ENCODE measurements at regions not wholly inside any gene's neighbourhood (a gene's known extent, or its start where the extent isn't known, plus 50 kb on each side); places are given as distances from the start of the nearest gene placed in this dataset.

DNA sequence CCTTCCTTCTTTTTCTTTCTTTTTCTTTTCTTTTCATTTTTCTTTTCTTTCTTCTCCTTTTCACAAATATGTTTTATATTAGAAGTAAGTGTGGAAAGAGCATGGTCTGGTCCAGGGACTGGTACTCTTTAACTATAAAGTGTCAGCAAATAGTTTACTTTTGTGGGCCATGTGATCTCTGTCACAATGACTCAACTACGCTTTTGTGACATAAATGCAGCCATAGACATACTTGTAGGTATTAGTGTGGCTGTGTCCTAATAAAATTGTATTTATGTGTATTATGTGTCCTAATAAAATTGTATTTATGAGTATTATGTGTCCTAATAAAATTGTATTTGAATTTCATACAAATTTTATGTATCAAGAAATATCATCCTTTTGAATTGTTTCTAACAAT lies 749.1 kb upstream of the ARPP21 start (continued):
- TF ChIP-seq, protein P1, sequence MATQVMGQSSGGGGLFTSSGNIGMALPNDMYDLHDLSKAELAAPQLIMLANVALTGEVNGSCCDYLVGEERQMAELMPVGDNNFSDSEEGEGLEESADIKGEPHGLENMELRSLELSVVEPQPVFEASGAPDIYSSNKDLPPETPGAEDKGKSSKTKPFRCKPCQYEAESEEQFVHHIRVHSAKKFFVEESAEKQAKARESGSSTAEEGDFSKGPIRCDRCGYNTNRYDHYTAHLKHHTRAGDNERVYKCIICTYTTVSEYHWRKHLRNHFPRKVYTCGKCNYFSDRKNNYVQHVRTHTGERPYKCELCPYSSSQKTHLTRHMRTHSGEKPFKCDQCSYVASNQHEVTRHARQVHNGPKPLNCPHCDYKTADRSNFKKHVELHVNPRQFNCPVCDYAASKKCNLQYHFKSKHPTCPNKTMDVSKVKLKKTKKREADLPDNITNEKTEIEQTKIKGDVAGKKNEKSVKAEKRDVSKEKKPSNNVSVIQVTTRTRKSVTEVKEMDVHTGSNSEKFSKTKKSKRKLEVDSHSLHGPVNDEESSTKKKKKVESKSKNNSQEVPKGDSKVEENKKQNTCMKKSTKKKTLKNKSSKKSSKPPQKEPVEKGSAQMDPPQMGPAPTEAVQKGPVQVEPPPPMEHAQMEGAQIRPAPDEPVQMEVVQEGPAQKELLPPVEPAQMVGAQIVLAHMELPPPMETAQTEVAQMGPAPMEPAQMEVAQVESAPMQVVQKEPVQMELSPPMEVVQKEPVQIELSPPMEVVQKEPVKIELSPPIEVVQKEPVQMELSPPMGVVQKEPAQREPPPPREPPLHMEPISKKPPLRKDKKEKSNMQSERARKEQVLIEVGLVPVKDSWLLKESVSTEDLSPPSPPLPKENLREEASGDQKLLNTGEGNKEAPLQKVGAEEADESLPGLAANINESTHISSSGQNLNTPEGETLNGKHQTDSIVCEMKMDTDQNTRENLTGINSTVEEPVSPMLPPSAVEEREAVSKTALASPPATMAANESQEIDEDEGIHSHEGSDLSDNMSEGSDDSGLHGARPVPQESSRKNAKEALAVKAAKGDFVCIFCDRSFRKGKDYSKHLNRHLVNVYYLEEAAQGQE (IDR thresholded peaks at IDR 0.05; ENCODE audit: unreplicated experiment), result no peak
- TF ChIP-seq, protein P2, sequence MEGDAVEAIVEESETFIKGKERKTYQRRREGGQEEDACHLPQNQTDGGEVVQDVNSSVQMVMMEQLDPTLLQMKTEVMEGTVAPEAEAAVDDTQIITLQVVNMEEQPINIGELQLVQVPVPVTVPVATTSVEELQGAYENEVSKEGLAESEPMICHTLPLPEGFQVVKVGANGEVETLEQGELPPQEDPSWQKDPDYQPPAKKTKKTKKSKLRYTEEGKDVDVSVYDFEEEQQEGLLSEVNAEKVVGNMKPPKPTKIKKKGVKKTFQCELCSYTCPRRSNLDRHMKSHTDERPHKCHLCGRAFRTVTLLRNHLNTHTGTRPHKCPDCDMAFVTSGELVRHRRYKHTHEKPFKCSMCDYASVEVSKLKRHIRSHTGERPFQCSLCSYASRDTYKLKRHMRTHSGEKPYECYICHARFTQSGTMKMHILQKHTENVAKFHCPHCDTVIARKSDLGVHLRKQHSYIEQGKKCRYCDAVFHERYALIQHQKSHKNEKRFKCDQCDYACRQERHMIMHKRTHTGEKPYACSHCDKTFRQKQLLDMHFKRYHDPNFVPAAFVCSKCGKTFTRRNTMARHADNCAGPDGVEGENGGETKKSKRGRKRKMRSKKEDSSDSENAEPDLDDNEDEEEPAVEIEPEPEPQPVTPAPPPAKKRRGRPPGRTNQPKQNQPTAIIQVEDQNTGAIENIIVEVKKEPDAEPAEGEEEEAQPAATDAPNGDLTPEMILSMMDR (conservative IDR thresholded peaks at IDR 0.05; ENCODE audit: low read depth in 2 of 2), result no peak
- no peak for TF ChIP-seq POLR2AphosphoS5 (IDR thresholded peaks at IDR 0.05; ENCODE audit: low read depth)
- TF ChIP-seq CREB1 (CRISPR knock-in tag; IDR thresholded peaks at IDR 0.05; ENCODE audit: low read depth), result no peak
- no peak for TF ChIP-seq EZH2 (IDR thresholded peaks at IDR 0.05; ENCODE audit: low read depth, unreplicated experiment)

DNA sequence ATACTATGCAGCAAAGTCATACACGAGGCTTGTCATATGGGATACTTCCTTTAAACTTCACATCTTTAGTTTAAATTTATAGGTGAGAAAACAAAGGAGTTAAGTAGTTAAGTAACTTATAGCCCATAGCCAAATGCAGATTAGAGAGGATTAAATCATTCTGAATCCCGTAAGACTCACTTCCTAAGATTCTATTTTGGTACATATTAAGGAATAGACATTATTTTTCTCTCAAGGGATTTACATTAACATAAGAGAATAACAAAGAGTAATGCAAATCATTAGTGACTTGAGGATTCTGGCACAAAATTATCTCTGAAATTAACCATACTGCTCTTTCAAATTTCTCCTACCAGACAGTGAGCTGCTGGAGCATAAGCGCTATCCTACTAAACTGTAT lies 747.4 kb upstream of the ARPP21 start:
- Histone ChIP-seq H3K36me3 (ENCODE audit: insufficient read depth) (no peaks in the 10 kb centered on the region), H3K4me2 (no peak overlapping the region), H3F3A (replicated peaks; ENCODE audit: low read depth) (no peaks in the 10 kb centered on the region), H3K27me3 (ENCODE audit: insufficient read depth) (no peaks in the 10 kb centered on the region), H3K4me3 (no peak overlapping the region), H2AFZ (no peak overlapping the region), H3K4me1 (ENCODE audit: insufficient read depth) (peaks cover 5% of the 10 kb centered on the region; the same call in 1 of the 2 replicates), H3K9me2 (ENCODE audit: insufficient read depth) (no peaks in the 10 kb centered on the region), H4K20me1 (replicated peaks; ENCODE audit: insufficient read depth) (no peaks in the 10 kb centered on the region), H3K27ac (ENCODE audit: low read depth) (no peak overlapping the region), H3K79me2 (replicated peaks; ENCODE audit: insufficient read depth) (no peaks in the 10 kb centered on the region)
- no peak for ATAC-seq
- no peaks in the 10 kb centered on the region for H3K36me3 Mint-ChIP-seq (ENCODE audit: low read depth)
- no peaks in the 10 kb centered on the region for H3K4me1 Mint-ChIP-seq
- no peaks in the 10 kb centered on the region for H3K9me3 Mint-ChIP-seq
- H3K27me3 Mint-ChIP-seq (ENCODE audit: insufficient read depth, low read depth, poor library complexity), result no peaks in the 10 kb centered on the region
- no peak overlapping the region for H3K4me3 Mint-ChIP-seq
- H3K27ac Mint-ChIP-seq, result no peak overlapping the region
- no peak for DNase-seq (ENCODE audit: low spot score)
- no peak for TF ChIP-seq STAT1 (IDR thresholded peaks at IDR 0.05; ENCODE audit: unreplicated experiment)
- TF ChIP-seq, protein P3, sequence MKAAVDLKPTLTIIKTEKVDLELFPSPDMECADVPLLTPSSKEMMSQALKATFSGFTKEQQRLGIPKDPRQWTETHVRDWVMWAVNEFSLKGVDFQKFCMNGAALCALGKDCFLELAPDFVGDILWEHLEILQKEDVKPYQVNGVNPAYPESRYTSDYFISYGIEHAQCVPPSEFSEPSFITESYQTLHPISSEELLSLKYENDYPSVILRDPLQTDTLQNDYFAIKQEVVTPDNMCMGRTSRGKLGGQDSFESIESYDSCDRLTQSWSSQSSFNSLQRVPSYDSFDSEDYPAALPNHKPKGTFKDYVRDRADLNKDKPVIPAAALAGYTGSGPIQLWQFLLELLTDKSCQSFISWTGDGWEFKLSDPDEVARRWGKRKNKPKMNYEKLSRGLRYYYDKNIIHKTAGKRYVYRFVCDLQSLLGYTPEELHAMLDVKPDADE (IDR thresholded peaks at IDR 0.05), result no peak
- TF ChIP-seq ZNF331 (CRISPR knock-in tag; IDR thresholded peaks at IDR 0.05; ENCODE audit: low read depth), result no peak
- TF ChIP-seq EZH2phosphoT487 (IDR thresholded peaks at IDR 0.05; ENCODE audit: unreplicated experiment), result no peak
- TF ChIP-seq CREB1 (CRISPR knock-in tag; IDR thresholded peaks at IDR 0.05; ENCODE audit: low read depth), result no peak
- no peak for TF ChIP-seq EZH2 (IDR thresholded peaks at IDR 0.05; ENCODE audit: low read depth, unreplicated experiment)
- TF ChIP-seq, protein P4, sequence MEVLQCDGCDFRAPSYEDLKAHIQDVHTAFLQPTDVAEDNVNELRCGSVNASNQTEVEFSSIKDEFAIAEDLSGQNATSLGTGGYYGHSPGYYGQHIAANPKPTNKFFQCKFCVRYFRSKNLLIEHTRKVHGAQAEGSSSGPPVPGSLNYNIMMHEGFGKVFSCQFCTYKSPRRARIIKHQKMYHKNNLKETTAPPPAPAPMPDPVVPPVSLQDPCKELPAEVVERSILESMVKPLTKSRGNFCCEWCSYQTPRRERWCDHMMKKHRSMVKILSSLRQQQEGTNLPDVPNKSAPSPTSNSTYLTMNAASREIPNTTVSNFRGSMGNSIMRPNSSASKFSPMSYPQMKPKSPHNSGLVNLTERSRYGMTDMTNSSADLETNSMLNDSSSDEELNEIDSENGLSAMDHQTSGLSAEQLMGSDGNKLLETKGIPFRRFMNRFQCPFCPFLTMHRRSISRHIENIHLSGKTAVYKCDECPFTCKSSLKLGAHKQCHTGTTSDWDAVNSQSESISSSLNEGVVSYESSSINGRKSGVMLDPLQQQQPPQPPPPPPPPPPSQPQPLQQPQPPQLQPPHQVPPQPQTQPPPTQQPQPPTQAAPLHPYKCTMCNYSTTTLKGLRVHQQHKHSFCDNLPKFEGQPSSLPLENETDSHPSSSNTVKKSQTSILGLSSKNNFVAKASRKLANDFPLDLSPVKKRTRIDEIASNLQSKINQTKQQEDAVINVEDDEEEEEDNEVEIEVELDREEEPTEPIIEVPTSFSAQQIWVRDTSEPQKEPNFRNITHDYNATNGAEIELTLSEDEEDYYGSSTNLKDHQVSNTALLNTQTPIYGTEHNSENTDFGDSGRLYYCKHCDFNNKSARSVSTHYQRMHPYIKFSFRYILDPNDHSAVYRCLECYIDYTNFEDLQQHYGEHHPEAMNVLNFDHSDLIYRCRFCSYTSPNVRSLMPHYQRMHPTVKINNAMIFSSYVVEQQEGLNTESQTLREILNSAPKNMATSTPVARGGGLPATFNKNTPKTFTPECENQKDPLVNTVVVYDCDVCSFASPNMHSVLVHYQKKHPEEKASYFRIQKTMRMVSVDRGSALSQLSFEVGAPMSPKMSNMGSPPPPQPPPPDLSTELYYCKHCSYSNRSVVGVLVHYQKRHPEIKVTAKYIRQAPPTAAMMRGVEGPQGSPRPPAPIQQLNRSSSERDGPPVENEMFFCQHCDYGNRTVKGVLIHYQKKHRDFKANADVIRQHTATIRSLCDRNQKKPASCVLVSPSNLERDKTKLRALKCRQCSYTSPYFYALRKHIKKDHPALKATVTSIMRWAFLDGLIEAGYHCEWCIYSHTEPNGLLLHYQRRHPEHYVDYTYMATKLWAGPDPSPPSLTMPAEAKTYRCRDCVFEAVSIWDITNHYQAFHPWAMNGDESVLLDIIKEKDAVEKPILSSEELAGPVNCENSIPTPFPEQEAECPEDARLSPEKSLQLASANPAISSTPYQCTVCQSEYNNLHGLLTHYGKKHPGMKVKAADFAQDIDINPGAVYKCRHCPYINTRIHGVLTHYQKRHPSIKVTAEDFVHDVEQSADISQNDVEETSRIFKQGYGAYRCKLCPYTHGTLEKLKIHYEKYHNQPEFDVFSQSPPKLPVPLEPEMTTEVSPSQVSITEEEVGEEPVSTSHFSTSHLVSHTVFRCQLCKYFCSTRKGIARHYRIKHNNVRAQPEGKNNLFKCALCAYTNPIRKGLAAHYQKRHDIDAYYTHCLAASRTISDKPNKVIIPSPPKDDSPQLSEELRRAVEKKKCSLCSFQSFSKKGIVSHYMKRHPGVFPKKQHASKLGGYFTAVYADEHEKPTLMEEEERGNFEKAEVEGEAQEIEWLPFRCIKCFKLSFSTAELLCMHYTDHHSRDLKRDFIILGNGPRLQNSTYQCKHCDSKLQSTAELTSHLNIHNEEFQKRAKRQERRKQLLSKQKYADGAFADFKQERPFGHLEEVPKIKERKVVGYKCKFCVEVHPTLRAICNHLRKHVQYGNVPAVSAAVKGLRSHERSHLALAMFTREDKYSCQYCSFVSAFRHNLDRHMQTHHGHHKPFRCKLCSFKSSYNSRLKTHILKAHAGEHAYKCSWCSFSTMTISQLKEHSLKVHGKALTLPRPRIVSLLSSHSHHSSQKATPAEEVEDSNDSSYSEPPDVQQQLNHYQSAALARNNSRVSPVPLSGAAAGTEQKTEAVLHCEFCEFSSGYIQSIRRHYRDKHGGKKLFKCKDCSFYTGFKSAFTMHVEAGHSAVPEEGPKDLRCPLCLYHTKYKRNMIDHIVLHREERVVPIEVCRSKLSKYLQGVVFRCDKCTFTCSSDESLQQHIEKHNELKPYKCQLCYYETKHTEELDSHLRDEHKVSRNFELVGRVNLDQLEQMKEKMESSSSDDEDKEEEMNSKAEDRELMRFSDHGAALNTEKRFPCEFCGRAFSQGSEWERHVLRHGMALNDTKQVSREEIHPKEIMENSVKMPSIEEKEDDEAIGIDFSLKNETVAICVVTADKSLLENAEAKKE (CRISPR knock-in tag; IDR thresholded peaks at IDR 0.05), result no peak
- no peak for TF ChIP-seq NANOG (IDR thresholded peaks at IDR 0.05; ENCODE audit: borderline replicate concordance)
- no peak for TF ChIP-seq POLR2AphosphoS5 (IDR thresholded peaks at IDR 0.05; ENCODE audit: low read depth)
- no peak for TF ChIP-seq JUNB (IDR thresholded peaks at IDR 0.05; ENCODE audit: unreplicated experiment)

Data from GM23338 (cell line).